Liver (tissue), 8 donors: ENCODE measurements at regions not wholly inside any gene's neighbourhood (a gene's known extent, or its start where the extent isn't known, plus 50 kb on each side); places are given as distances from the start of the nearest gene placed in this dataset.

Source experiments
- DNase-seq: peaks from one replicate; pipeline ENCODE4 v3.0.0-alpha.2; 2017; ENCODE audit warnings: low spot score
- H3K27ac ChIP-seq, 2 donors: one replicate each; pipeline ENCODE4 v1.7.0; 2013; ENCODE audit warnings: inconsistent platforms in 2 of 2, low read length in 2 of 2, control low read depth in 1 of 2, low read depth in 1 of 2, mild to moderate bottlenecking in 1 of 2
- H3K27me3 ChIP-seq, 4 donors: one replicate each; pipeline versions ENCODE4 v1.6.1 to v1.7.0; 2013; ENCODE audit warnings: low read length in 3 of 4, inconsistent platforms in 1 of 4, mild to moderate bottlenecking in 1 of 4, moderate library complexity in 1 of 4; ENCODE audit not compliant: control insufficient read depth in 4 of 4, insufficient read depth in 4 of 4
- H3K36me3 ChIP-seq, 4 donors: one replicate each; pipeline versions ENCODE4 v1.6.1 to v1.7.0; 2013; ENCODE audit warnings: low read length in 3 of 4, mild to moderate bottlenecking in 3 of 4, low read depth in 1 of 4, moderate library complexity in 1 of 4; ENCODE audit not compliant: control insufficient read depth in 4 of 4, insufficient read depth in 3 of 4
- H3K4me1 ChIP-seq, 4 donors: one replicate each; pipeline versions ENCODE4 v1.6.1 to v1.7.0; 2013; ENCODE audit warnings: low read length in 3 of 4, mild to moderate bottlenecking in 3 of 4, moderate library complexity in 1 of 4; ENCODE audit not compliant: control insufficient read depth in 4 of 4, insufficient read depth in 4 of 4
- H3K4me3 ChIP-seq, 3 donors: one replicate each; pipeline versions ENCODE4 v1.6.1 to v1.7.0; 2013; ENCODE audit warnings: low read length in 3 of 3, control low read depth in 1 of 3, low read depth in 1 of 3, mild to moderate bottlenecking in 1 of 3
- H3K9ac ChIP-seq, 2 donors: one replicate each; pipeline ENCODE4 v1.7.0; 2013; ENCODE audit warnings: low read length in 2 of 2, mild to moderate bottlenecking in 2 of 2, moderate library complexity in 2 of 2, control low read depth in 1 of 2, low read depth in 1 of 2
- H3K9me3 ChIP-seq, 4 donors: one replicate each; pipeline versions ENCODE4 v1.6.1 to v1.7.0; 2013; ENCODE audit warnings: low read length in 3 of 4; ENCODE audit not compliant: control insufficient read depth in 4 of 4
- ATF3 ChIP-seq: IDR thresholded peaks from 2 replicates; pipeline ENCODE4 v1.6.1; 2016; ENCODE audit warnings: antibody characterized with exemption
- CTCF ChIP-seq: fragments of 150-350 bp; IDR thresholded peaks from 2 replicates; pipeline ENCODE4 v1.5.1; 2017; ENCODE audit warnings: improper control_type of control experiment, low read depth, low read length; ENCODE audit not compliant: missing input control
- EGR1 ChIP-seq, 2 donors: IDR thresholded peaks; 2 replicates each; pipeline ENCODE4 v1.6.1; 2016 to 2018; ENCODE audit warnings: antibody characterized with exemption in 2 of 2, low read depth in 2 of 2
- FOXA1 ChIP-seq: IDR thresholded peaks from 2 replicates; pipeline ENCODE4 v1.6.1; 2016; ENCODE audit warnings: antibody characterized with exemption
- GABPA ChIP-seq, 2 donors: IDR thresholded peaks in 1 of 2; conservative IDR thresholded peaks in 1 of 2; 2 replicates each; pipeline ENCODE4 v1.6.1; 2016; ENCODE audit warnings: antibody characterized with exemption in 2 of 2, mild to moderate bottlenecking in 1 of 2, moderate library complexity in 1 of 2
- HNF4G ChIP-seq: IDR thresholded peaks from 2 replicates; pipeline ENCODE4 v1.6.1; 2016; ENCODE audit warnings: antibody characterized with exemption
- JUND ChIP-seq, 2 donors: IDR thresholded peaks; 2 replicates each; pipeline ENCODE4 v1.6.1; 2016; ENCODE audit warnings: antibody characterized with exemption in 2 of 2
- MAX ChIP-seq: IDR thresholded peaks from 2 replicates; pipeline ENCODE4 v1.6.1; 2016; ENCODE audit warnings: antibody characterized with exemption
- NR2F2 ChIP-seq: IDR thresholded peaks from 2 replicates; pipeline ENCODE4 v1.6.1; 2016; ENCODE audit warnings: antibody characterized with exemption
- RAD21 ChIP-seq, 2 donors: IDR thresholded peaks; 2 replicates each; pipeline ENCODE4 v1.6.1; 2016; ENCODE audit warnings: antibody characterized with exemption in 2 of 2, mild to moderate bottlenecking in 2 of 2
- REST ChIP-seq: IDR thresholded peaks from 2 replicates; pipeline ENCODE4 v1.6.1; 2016; ENCODE audit warnings: antibody characterized with exemption, mild to moderate bottlenecking
- RXRA ChIP-seq, 2 donors: IDR thresholded peaks; 2 replicates each; pipeline ENCODE4 v1.6.1; 2017 to 2018; ENCODE audit warnings: antibody characterized with exemption in 2 of 2, mild to moderate bottlenecking in 1 of 2
- SP1 ChIP-seq: IDR thresholded peaks from 2 replicates; pipeline ENCODE4 v1.6.1; 2018; ENCODE audit warnings: antibody characterized with exemption, mild to moderate bottlenecking
- TAF1 ChIP-seq: conservative IDR thresholded peaks from 2 replicates; pipeline ENCODE4 v1.6.1; 2016; ENCODE audit warnings: antibody characterized with exemption, mild to moderate bottlenecking
- YY1 ChIP-seq: IDR thresholded peaks from 2 replicates; pipeline ENCODE4 v1.6.1; 2016; ENCODE audit warnings: antibody characterized with exemption, mild to moderate bottlenecking
- ZBTB33 ChIP-seq: IDR thresholded peaks from 2 replicates; pipeline ENCODE4 v1.6.1; 2016; ENCODE audit warnings: antibody characterized with exemption
- WGBS: extraction: QIAGEN DNeasy Blood & Tissue Kit; methylation state at CpG from one replicate; pipeline ENCODE4 v1.1.7; 2013; 5-methylcytosine and 5-hydroxymethylcytosine counted together
- donor health status: healthy.
- donor health status: healthy.
- donor health status: healthy.
- donor health status: healthy.
- donor health status: healthy.

GRCh38 chr6:141267420-141267819, 865.3 kb upstream of the GJE1 start (continued):
- TF ChIP-seq EGR1 (IDR thresholded peaks at IDR 0.05; ENCODE audit: low read depth in 2 of 2) (no peak), FOXA1 (no peak), JUND (IDR thresholded peaks at IDR 0.05) (no peak), ZBTB33 (no peak), RXRA (IDR thresholded peaks at IDR 0.05) (no peak)

- Histone ChIP-seq H3K4me3 (peak overlapping the region in 1 of 3 donors; percentile 18), H3K9ac (no peak overlapping the region), H3K27ac (peak overlapping the region in 1 of 2 donors; percentile 35), H3K36me3 (no peaks in the 10 kb centered on the region), H3K27me3 (no peaks in the 10 kb centered on the region), H3K9me3 (no peaks in the 10 kb centered on the region), H3K4me1 (no peaks in the 10 kb centered on the region)
- WGBS: 33% methylated on average over 4 of the region's 4 CpGs
- no peak for DNase-seq
- TF ChIP-seq YY1 (no peak), EGR1 (IDR thresholded peaks at IDR 0.05; ENCODE audit: low read depth in 2 of 2) (no peak), ATF3 (no peak), RAD21 (IDR thresholded peaks at IDR 0.05) (no peak), SP1 (no peak), FOXA1 (no peak), TAF1 (no peak), JUND (IDR thresholded peaks at IDR 0.05) (no peak), CTCF (no peak), GABPA (IDR thresholded peaks at IDR 0.05 in 1 of 2, conservative IDR thresholded peaks at IDR 0.05 in 1 of 2) (no peak), NR2F2 (no peak), MAX (no peak), REST (no peak), HNF4G (no peak)
Measured at GRCh38 chr6:141265756-141266623, 866.7 kb upstream of the GJE1 start.
